H1 (cell line): ENCODE measurements at regions not wholly inside any gene's neighbourhood (a gene's known extent, or its start where the extent isn't known, plus 50 kb on each side); places are given as distances from the start of the nearest gene placed in this dataset.

Experiments used
- ATF2 ChIP-seq: IDR thresholded peaks from 2 replicates; pipeline ENCODE4 v1.6.1; 2012; ENCODE audit warnings: low read length, inconsistent platforms
- ATF3 ChIP-seq: IDR thresholded peaks from 2 replicates; pipeline ENCODE4 v1.6.1; 2011; ENCODE audit warnings: low read depth, mild to moderate bottlenecking, low read length; ENCODE audit not compliant: insufficient read depth
- CTCF ChIP-seq, 3 experiments: IDR thresholded peaks; 1 replicate in 2 of 3; 2 replicates in 1 of 3; pipeline versions ENCODE4 v1.5.1 to v1.6.1; 2011; ENCODE audit warnings: low read length in 3 of 3, mild to moderate bottlenecking in 3 of 3, inconsistent platforms in 2 of 3, low read depth in 1 of 3, moderate library complexity in 1 of 3; ENCODE audit not compliant: insufficient read depth in 1 of 3; ENCODE audit errors: control extremely low read depth in 1 of 3
- EP300 ChIP-seq, 2 experiments: IDR thresholded peaks; 1 replicate in 1 of 2; 2 replicates in 1 of 2; pipeline ENCODE4 v1.6.1; 2011 to 2012; ENCODE audit warnings: low read depth in 2 of 2, low read length in 2 of 2, mild to moderate bottlenecking in 2 of 2, borderline replicate concordance in 1 of 2, inconsistent platforms in 1 of 2, moderate library complexity in 1 of 2
- EZH2 ChIP-seq: fragments of 200-600 bp; sonication (generic); IDR thresholded peaks from 2 replicates; pipeline ENCODE4 v1.7.1; 2012; ENCODE audit warnings: low read depth, mild to moderate bottlenecking, moderate library complexity, low read length, inconsistent platforms; ENCODE audit not compliant: severe bottlenecking
- HDAC6 ChIP-seq: IDR thresholded peaks from one replicate; pipeline ENCODE4 v1.7.1; 2012; ENCODE audit warnings: low read depth, mild to moderate bottlenecking, inconsistent platforms, low read length, moderate library complexity
- NRF1 ChIP-seq: IDR thresholded peaks from 2 replicates; pipeline ENCODE4 v1.6.1; 2011; ENCODE audit warnings: mild to moderate bottlenecking, low read depth, low read length, improper control_type of control experiment
- RAD21 ChIP-seq, 2 experiments: IDR thresholded peaks in 1 of 2; conservative IDR thresholded peaks in 1 of 2; 2 replicates each; pipeline ENCODE4 v1.6.1; 2011; ENCODE audit warnings: low read depth in 2 of 2, low read length in 2 of 2, improper control_type of control experiment in 1 of 2, inconsistent platforms in 1 of 2, mild to moderate bottlenecking in 1 of 2, moderate library complexity in 1 of 2
- RFX5 ChIP-seq: IDR thresholded peaks from 2 replicates; pipeline ENCODE4 v1.6.1; 2011; ENCODE audit warnings: low read depth, low read length, improper control_type of control experiment, borderline replicate concordance
- RNF2 ChIP-seq: fragments of 200-900, 300-1000 bp; sonication (generic); IDR thresholded peaks from 2 replicates; pipeline ENCODE4 v1.7.1; 2016; ENCODE audit warnings: borderline replicate concordance, low read depth, mild to moderate bottlenecking, antibody characterized with exemption, low read length; ENCODE audit not compliant: poor library complexity, severe bottlenecking; ENCODE audit errors: missing control alignments
- SAP30 ChIP-seq: fragments of 300-600 bp; sonication (generic); IDR thresholded peaks from 2 replicates; pipeline ENCODE4 v1.7.1; 2012; ENCODE audit warnings: low read length, moderate library complexity, mild to moderate bottlenecking, inconsistent platforms; ENCODE audit not compliant: insufficient read depth, insufficient replicate concordance
- TAF1 ChIP-seq: IDR thresholded peaks from 2 replicates; pipeline ENCODE4 v1.6.1; 2011; ENCODE audit warnings: mild to moderate bottlenecking, low read depth, low read length
- YY1 ChIP-seq: IDR thresholded peaks from 2 replicates; pipeline ENCODE4 v1.6.1; 2011; ENCODE audit warnings: low read depth, mild to moderate bottlenecking, low read length
- ZNF274 ChIP-seq: IDR thresholded peaks from 2 replicates; pipeline ENCODE4 v1.7.0; 2012; ENCODE audit warnings: low read length, borderline replicate concordance; ENCODE audit errors: extremely low read depth

GRCh38 chr20:63114006-63114692, 101.8 kb downstream of the YTHDF1 start:
- TF ChIP-seq RAD21 (IDR thresholded peaks at IDR 0.05 in 1 of 2, conservative IDR thresholded peaks at IDR 0.05 in 1 of 2; ENCODE audit: low read depth in 2 of 2, low read length in 2 of 2) = no peak
- no peak for TF ChIP-seq CTCF (IDR thresholded peaks at IDR 0.05; ENCODE audit: control extremely low read depth in 1 of 3, insufficient read depth in 1 of 3, low read depth in 1 of 3, low read length in 3 of 3)
- TF ChIP-seq ZNF274 = no peak
- no peak for TF ChIP-seq RFX5
- TF ChIP-seq ATF2 = no peak
- TF ChIP-seq EP300 (IDR thresholded peaks at IDR 0.05; ENCODE audit: borderline replicate concordance in 1 of 2, low read depth in 2 of 2, low read length in 2 of 2) = no peak
- TF ChIP-seq RNF2 = no peak
- TF ChIP-seq TAF1 = no peak
- TF ChIP-seq NRF1 = no peak
- TF ChIP-seq SAP30 = no peak
- no peak for TF ChIP-seq HDAC6
- TF ChIP-seq YY1 = no peak
- no peak for TF ChIP-seq ATF3
- TF ChIP-seq EZH2 = no peak
